Right lobe of liver (tissue), 6 donors: ENCODE measurements at regions not wholly inside any gene's neighbourhood (a gene's known extent, or its start where the extent isn't known, plus 50 kb on each side); places are given as distances from the start of the nearest gene placed in this dataset.

Source experiments
- ATAC-seq, 4 donors: fragments of 200-7000 bp; cut with Tn5 transposase; one replicate each; pipeline ENCODE4 v1.9.1; 2020; ENCODE audit warnings: mild to moderate bottlenecking in 4 of 4, moderate library complexity in 4 of 4
- DNase-seq, 3 donors: peaks; one replicate each; pipeline ENCODE4 v3.0.0-alpha.2; 2020
- H3K27ac ChIP-seq, 3 donors: fragments of 200-600 bp; one replicate each; pipeline ENCODE4 v1.8.0; 2022
- H3K27me3 ChIP-seq, 2 donors: fragments of 200-600 bp; one replicate each; pipeline ENCODE4 v1.8.0; 2022
- H3K36me3 ChIP-seq, 4 donors: fragments of 200-600 bp; sonication (generic) in 1 of 4; one replicate each; pipeline versions ENCODE4 v1.5.1 to v1.8.0; 2017 to 2022; ENCODE audit warnings: control low read depth in 1 of 4
- H3K4me1 ChIP-seq, 4 donors: fragments of 200-600 bp; sonication (generic) in 1 of 4; one replicate each; pipeline versions ENCODE4 v1.5.1 to v1.8.0; 2017 to 2022; ENCODE audit warnings: control low read depth in 1 of 4
- H3K4me3 ChIP-seq, 3 donors: fragments of 200-600 bp; one replicate each; pipeline ENCODE4 v1.8.0; 2022
- H3K9me3 ChIP-seq, 4 donors: fragments of 200-600 bp; sonication (generic) in 1 of 4; one replicate each; pipeline versions ENCODE4 v1.5.1 to v1.8.0; 2017 to 2022; ENCODE audit warnings: control low read depth in 1 of 4
- CTCF ChIP-seq, 4 donors: fragments of 200-600 bp in 3 of 4; fragments of 450-650 bp in 1 of 4; IDR thresholded peaks; one replicate each; pipeline versions ENCODE4 v1.5.1 to v1.8.0; 2016 to 2022; ENCODE audit warnings: antibody characterized with exemption in 4 of 4, mild to moderate bottlenecking in 2 of 4
- POLR2A ChIP-seq: fragments of 450-650 bp; IDR thresholded peaks from one replicate; pipeline ENCODE4 v1.6.1; 2017; ENCODE audit warnings: antibody characterized with exemption, mild to moderate bottlenecking
- WGBS: methylation state at CpG from one replicate; pipeline ENCODE4 v1.1.6; 2018; ENCODE audit warnings: low coverage, low lambda C conversion rate; ENCODE audit not compliant: insufficient coverage; ENCODE audit errors: missing lambda C conversion rate; 5-methylcytosine and 5-hydroxymethylcytosine counted together
- intact Hi-C, 2 donors: fragments of 100-400 bp; cut with DNase I; formaldehyde crosslinking; loops; one replicate each; pipeline versions ENCODE4 v1.11.2 to v1.14.1; 2022
- donor health status: DM: no; HTN: yes; CAD: no.
- donor health status: DM: no; HTN: no; CAD: no.
- donor health status: DM: no; HTN: no; CAD: no.
- donor health status: DM: no; HTN: yes; CAD: no.
- donor health status: DM: no; HTN: yes; CAD: no.

- H3K36me3 ChIP-seq: no peaks in the 10 kb centered on the region
- no peak for ATAC-seq
- DNase-seq: no peak
- no peak overlapping the region for H3K27ac ChIP-seq
- peaks cover 0 to 21% (median 8%) of the 10 kb centered on the region in 4 donors for H3K4me1 ChIP-seq
- intact Hi-C loops: no loop called here
- no peak overlapping the region for H3K4me3 ChIP-seq
- H3K9me3 ChIP-seq: no peaks in the 10 kb centered on the region
- TF ChIP-seq POLR2A (no peak), CTCF (IDR thresholded peaks at IDR 0.05) (no peak)
- H3K27me3 ChIP-seq: no peaks in the 10 kb centered on the region
- WGBS: 68% methylated on average over 6 of the region's 6 CpGs
These were observed 99.3 kb upstream of the ZBTB40 start for GRCh38 chr1:22352355-22352754.

- 98% methylated on average over 4 of the region's 7 CpGs for WGBS
- DNase-seq (no peak), ATAC-seq (no peak)
- intact Hi-C loops: no loop called here
- Histone ChIP-seq H3K4me3 (no peak overlapping the region), H3K27ac (no peak overlapping the region), H3K27me3 (no peaks in the 10 kb centered on the region), H3K9me3 (no peaks in the 10 kb centered on the region), H3K36me3 (no peaks in the 10 kb centered on the region), H3K4me1 (peaks cover 0 to 17% (median 8%) of the 10 kb centered on the region in 4 donors)
- TF ChIP-seq CTCF (IDR thresholded peaks at IDR 0.05) (no peak), POLR2A (no peak)
These were observed 98.8 kb upstream of the ZBTB40 start for GRCh38 chr1:22352896-22353295.

DNA sequence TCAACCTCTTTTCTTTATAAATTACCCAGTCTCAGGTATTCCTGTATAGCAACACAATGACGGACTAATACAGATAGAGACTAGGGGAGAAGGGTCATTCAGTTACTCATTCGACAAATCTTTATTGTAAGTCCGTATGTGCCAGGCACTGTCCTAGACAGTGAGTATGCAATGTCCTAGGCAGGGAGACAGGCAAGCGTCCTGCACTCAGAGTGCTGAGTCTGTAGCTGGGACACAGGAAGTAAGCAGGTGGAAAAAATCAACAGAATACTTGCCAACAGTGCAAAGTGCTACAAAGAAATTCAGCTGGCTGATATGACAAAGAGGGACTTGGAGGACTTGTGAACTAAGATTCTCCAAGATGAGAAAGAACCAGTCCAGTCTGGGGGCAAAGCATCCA lies 92.2 kb upstream of the ZBTB40 start:
- no peak overlapping the region for H3K4me3 ChIP-seq
- intact Hi-C loops: no loop called here
- H3K27me3 ChIP-seq: no peaks in the 10 kb centered on the region
- H3K4me1 ChIP-seq: peaks cover 0 to 6% (median 0%) of the 10 kb centered on the region in 4 donors
- ATAC-seq: peak; percentile 90 to 99 (median 94)
- H3K9me3 ChIP-seq: no peaks in the 10 kb centered on the region
- H3K27ac ChIP-seq: no peak overlapping the region
- TF ChIP-seq CTCF (IDR thresholded peaks at IDR 0.05) (no peak), POLR2A (no peak)
- DNase-seq: peak in 1 of 3 donors; percentile 68
- H3K36me3 ChIP-seq: no peaks in the 10 kb centered on the region
- 26% methylated on average over 4 of the region's 4 CpGs for WGBS

DNA sequence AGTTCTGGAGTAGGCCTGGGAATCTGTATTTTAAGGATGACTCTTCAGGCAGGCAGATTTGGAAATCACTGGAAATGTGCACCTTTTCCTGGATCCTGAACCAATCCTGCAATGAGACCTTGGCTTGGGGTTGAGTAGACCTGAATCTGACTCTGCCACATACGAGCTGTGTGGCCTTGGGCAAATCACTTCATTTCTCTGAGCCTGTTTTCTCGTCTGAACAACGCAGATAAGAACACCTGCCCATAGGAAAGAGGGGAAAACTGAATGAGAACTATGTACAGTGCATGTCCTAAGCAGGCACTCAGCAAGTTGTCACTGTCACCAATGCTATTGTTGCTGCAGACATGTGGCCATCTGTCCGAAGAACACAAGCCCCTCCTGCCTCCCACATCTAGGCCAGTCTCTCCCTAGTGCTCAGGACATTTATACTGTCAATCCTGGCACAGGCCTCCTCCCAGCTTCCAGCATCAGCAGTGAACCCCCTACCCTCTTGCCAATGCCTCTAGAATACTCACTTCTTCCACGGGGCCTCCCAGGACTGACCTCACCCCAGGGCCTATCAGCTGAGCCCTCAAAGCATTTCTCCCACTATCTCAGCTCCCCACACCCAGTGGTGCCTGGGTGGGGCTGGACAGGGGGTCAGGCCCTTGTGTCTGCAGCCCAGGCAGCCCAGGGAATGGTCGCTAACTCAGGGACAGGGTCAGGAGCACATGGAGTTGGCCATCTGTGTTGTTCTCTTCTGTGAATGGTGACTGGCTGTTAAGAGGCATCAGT lies 88.8 kb upstream of the ZBTB40 start:
- intact Hi-C loops: no loop called here
- no peak overlapping the region for H3K27ac ChIP-seq
- H3K27me3 ChIP-seq: no peaks in the 10 kb centered on the region
- TF ChIP-seq POLR2A: no peak
- no peaks in the 10 kb centered on the region for H3K9me3 ChIP-seq
- no peaks in the 10 kb centered on the region for H3K36me3 ChIP-seq
- ATAC-seq (no peak), DNase-seq (no peak)
- H3K4me1 ChIP-seq: peaks cover 0 to 6% (median 0%) of the 10 kb centered on the region in 4 donors
- WGBS: 77% methylated on average over 5 of the region's 6 CpGs
- no peak overlapping the region for H3K4me3 ChIP-seq

- ATAC-seq: no peak
- H3K27me3 ChIP-seq: no peaks in the 10 kb centered on the region
- intact Hi-C loops: no loop called here
- DNase-seq: no peak
- no peaks in the 10 kb centered on the region for H3K9me3 ChIP-seq
- TF ChIP-seq CTCF (IDR thresholded peaks at IDR 0.05) (no peak), POLR2A (no peak)
- no peak overlapping the region for H3K4me3 ChIP-seq
- H3K36me3 ChIP-seq: no peaks in the 10 kb centered on the region
- no peak overlapping the region for H3K27ac ChIP-seq
- 74% methylated on average over 7 of the region's 13 CpGs for WGBS
- peaks cover 0 to 6% (median 0%) of the 10 kb centered on the region in 4 donors for H3K4me1 ChIP-seq
These were observed 88.0 kb upstream of the ZBTB40 start for GRCh38 chr1:22363403-22364325.
